ENCODE measurements at regions not wholly inside any gene's neighbourhood (a gene's known extent, or its start where the extent isn't known, plus 50 kb on each side); places are given as distances from the start of the nearest gene placed in this dataset.
"Not testable (repeated sequence)": the region's sequence is repeated elsewhere in the genome, so short reads cannot be mapped to it uniquely, and the experiment has no call there.

GRCh38 chr1:214095896-214096295 lies 108.1 kb downstream of the PROX1 start:
- DNase-seq (ENCODE audit: low spot score): not testable (repeated sequence)

GRCh38 chr1:214101246-214101645 lies 113.5 kb downstream of the PROX1 start:
- no peak for DNase-seq (ENCODE audit: low spot score)

GRCh38 chr1:214101828-214102227 lies 114.1 kb downstream of the PROX1 start:
- DNase-seq (ENCODE audit: low spot score): no peak

GRCh38 chr1:214102907-214103306 lies 115.1 kb downstream of the PROX1 start:
- DNase-seq (ENCODE audit: low spot score): no peak

GRCh38 chr1:214103778-214104177 lies 116.0 kb downstream of the PROX1 start:
- no peak for DNase-seq (ENCODE audit: low spot score)

GRCh38 chr1:214106375-214106774 lies 118.6 kb downstream of the PROX1 start:
- DNase-seq (ENCODE audit: low spot score): no peak

GRCh38 chr1:214107322-214108096 lies 119.7 kb downstream of the PROX1 start:
- no peak for DNase-seq (ENCODE audit: low spot score)

GRCh38 chr1:214108097-214108446 lies 120.3 kb downstream of the PROX1 start:
- peak; percentile 28 for DNase-seq (ENCODE audit: low spot score)

- no peak for DNase-seq (ENCODE audit: low spot score)
These were observed 124.0 kb downstream of the PROX1 start for GRCh38 chr1:214111796-214112195.

- no peak for DNase-seq (ENCODE audit: low spot score)
These were observed 128.5 kb downstream of the PROX1 start for GRCh38 chr1:214116258-214116657.

- no peak for DNase-seq (ENCODE audit: low spot score)
These were observed 130.0 kb downstream of the PROX1 start for GRCh38 chr1:214117780-214118179.

- no peak for DNase-seq (ENCODE audit: low spot score)
These were observed 132.4 kb downstream of the PROX1 start for GRCh38 chr1:214120191-214120590.

- no peak for DNase-seq (ENCODE audit: low spot score)
These were observed 133.2 kb downstream of the PROX1 start for GRCh38 chr1:214120951-214121350.

- no peak for DNase-seq (ENCODE audit: low spot score)
These were observed 134.3 kb downstream of the PROX1 start for GRCh38 chr1:214122110-214122509.

GRCh38 chr1:214123061-214123784 lies 135.4 kb downstream of the PROX1 start:
- DNase-seq (ENCODE audit: low spot score): peak; percentile 70

- DNase-seq (ENCODE audit: low spot score): peak; percentile 26
These were observed 136.6 kb downstream of the PROX1 start for GRCh38 chr1:214124281-214124805.

GRCh38 chr1:214124915-214125314 lies 137.1 kb downstream of the PROX1 start:
- peak; percentile 68 for DNase-seq (ENCODE audit: low spot score)

GRCh38 chr1:214125819-214126218 lies 138.0 kb downstream of the PROX1 start:
- no peak for DNase-seq (ENCODE audit: low spot score)

- no peak for DNase-seq (ENCODE audit: low spot score)
These were observed 138.9 kb downstream of the PROX1 start for GRCh38 chr1:214126697-214127146.

GRCh38 chr1:214127705-214128104 lies 139.9 kb downstream of the PROX1 start:
- no peak for DNase-seq (ENCODE audit: low spot score)

GRCh38 chr1:214135886-214136285 lies 145.1 kb upstream of the SMYD2 start:
- no peak for DNase-seq (ENCODE audit: low spot score)

- no peak for DNase-seq (ENCODE audit: low spot score)
These were observed 144.5 kb upstream of the SMYD2 start for GRCh38 chr1:214136324-214136919.

- DNase-seq (ENCODE audit: low spot score): no peak
These were observed 139.5 kb upstream of the SMYD2 start for GRCh38 chr1:214141486-214141885.
